Nucleus accumbens (tissue), 56 donors: ENCODE measurements at regions not wholly inside any gene's neighbourhood (a gene's known extent, or its start where the extent isn't known, plus 50 kb on each side); places are given as distances from the start of the nearest gene placed in this dataset.

ENCODE experiments used
- DNase-seq, 56 donors: peaks; one replicate each; lab custom pipeline; 2025; lab: John Stamatoyannopoulos, UW

- DNase-seq, result no peak
Measured at GRCh38 chr4:37771771-37772170, 54.7 kb upstream of the PGM2 start.

GRCh38 chr4:37770016-37770415 is 56.5 kb upstream of the PGM2 start:
- DNase-seq, result no peak

GRCh38 chr4:37769391-37769989 is 57.0 kb upstream of the PGM2 start:
- DNase-seq, result no peak

GRCh38 chr4:37767546-37767945 is 58.9 kb upstream of the PGM2 start:
- peak in 4 of 56 donors; percentile 3 to 13 (median 7) for DNase-seq

- DNase-seq, result no peak
Measured at GRCh38 chr4:37767019-37767418, 59.5 kb upstream of the PGM2 start.

- no peak for DNase-seq
Measured at GRCh38 chr4:37765741-37766140, 60.7 kb upstream of the PGM2 start.

GRCh38 chr4:37763831-37764230 is 62.7 kb upstream of the PGM2 start:
- DNase-seq, result no peak

GRCh38 chr4:37762991-37763368 is 63.5 kb upstream of the PGM2 start:
- no peak for DNase-seq

GRCh38 chr4:37762294-37762990 is 64.0 kb upstream of the PGM2 start:
- no peak for DNase-seq

GRCh38 chr4:37760840-37761239 is 65.6 kb upstream of the PGM2 start:
- no peak for DNase-seq

GRCh38 chr4:37759833-37760232 is 66.7 kb upstream of the PGM2 start:
- no peak for DNase-seq

- no peak for DNase-seq
Measured at GRCh38 chr4:37758226-37758625, 68.3 kb upstream of the PGM2 start.

- no peak for DNase-seq
Measured at GRCh38 chr4:37757761-37758160, 68.7 kb upstream of the PGM2 start.

- no peak for DNase-seq
Measured at GRCh38 chr4:37757121-37757520, 69.4 kb upstream of the PGM2 start.

- peak in 1 of 56 donors; percentile 2 for DNase-seq
Measured at GRCh38 chr4:37754410-37755185, 68.4 kb upstream of the RELL1 start.

- DNase-seq, result no peak
Measured at GRCh38 chr4:37749398-37749988, 63.3 kb upstream of the RELL1 start.

GRCh38 chr4:37748485-37748884 is 62.3 kb upstream of the RELL1 start:
- DNase-seq, result no peak

- DNase-seq, result no peak
Measured at GRCh38 chr4:37747772-37748330, 61.7 kb upstream of the RELL1 start.

- peak in 9 of 56 donors; percentile 3 to 63 (median 14) for DNase-seq
Measured at GRCh38 chr4:37746852-37747251, 60.7 kb upstream of the RELL1 start.

GRCh38 chr4:37745946-37746345 is 59.8 kb upstream of the RELL1 start:
- DNase-seq, result no peak

GRCh38 chr4:37742149-37742548 is 56.0 kb upstream of the RELL1 start:
- DNase-seq, result no peak
